ENCODE measurements at regions not wholly inside any gene's neighbourhood (a gene's known extent, or its start where the extent isn't known, plus 50 kb on each side); places are given as distances from the start of the nearest gene placed in this dataset.

GRCh38 chr16:52634104-52634503 lies 87.2 kb upstream of the TOX3 start:
- TF ChIP-seq EZH2 (optimal IDR thresholded peaks at IDR 0.05; ENCODE audit: low read depth, low read length) (no peak), CTCF (IDR thresholded peaks at IDR 0.05; ENCODE audit: low read length) (no peak)
